ENCODE measurements at regions not wholly inside any gene's neighbourhood (a gene's known extent, or its start where the extent isn't known, plus 50 kb on each side); places are given as distances from the start of the nearest gene placed in this dataset.

GRCh38 chr14:101459551-101459900 lies 101.8 kb upstream of the DIO3 start:
- ATAC-seq (no peak), DNase-seq (no peak)
- H3K9me3 ChIP-seq, result no peaks in the 10 kb centered on the region
- H3K27me3 ChIP-seq, result peaks cover 60 to 78% of the 10 kb centered on the region in 2 donors
- no peak overlapping the region for H3K27ac ChIP-seq
- peaks cover 0 to 8% of the 10 kb centered on the region in 2 donors for H3K4me1 ChIP-seq
- H3K4me3 ChIP-seq, result no peak overlapping the region
- H3K36me3 ChIP-seq, result no peaks in the 10 kb centered on the region
- intact Hi-C loops (cut with DNase I), result no loop called here
- no peak for TF ChIP-seq CTCF (IDR thresholded peaks at IDR 0.05)

DNA sequence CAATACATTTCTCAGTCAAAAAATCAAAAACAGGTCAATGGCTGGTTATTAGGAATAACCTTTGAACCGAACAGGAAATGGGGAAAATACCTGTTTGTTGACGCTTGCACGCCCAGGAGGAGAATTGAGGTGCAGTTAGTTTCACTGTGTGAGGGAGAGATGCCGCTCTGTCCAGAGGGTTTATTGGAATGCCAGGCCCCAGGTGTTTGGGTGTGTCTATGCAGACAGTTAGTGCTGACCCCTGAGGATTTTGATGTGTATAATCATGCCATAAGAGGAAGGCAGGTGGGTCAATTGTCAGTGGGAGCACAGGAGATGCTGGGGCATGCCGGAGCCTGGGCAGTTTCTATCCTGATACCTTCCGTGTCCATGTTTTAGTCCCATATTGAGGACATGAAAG lies 100.8 kb upstream of the DIO3 start:
- H3K27me3 ChIP-seq, result peaks cover 54 to 73% of the 10 kb centered on the region in 2 donors
- peaks cover 0 to 8% of the 10 kb centered on the region in 2 donors for H3K4me1 ChIP-seq
- intact Hi-C loops (cut with DNase I), result no loop called here
- H3K27ac ChIP-seq, result no peak overlapping the region
- ATAC-seq (no peak), DNase-seq (peak in 1 of 4 donors; percentile 8)
- no peak overlapping the region for H3K4me3 ChIP-seq
- TF ChIP-seq CTCF (IDR thresholded peaks at IDR 0.05), result no peak
- H3K36me3 ChIP-seq, result no peaks in the 10 kb centered on the region
- H3K9me3 ChIP-seq, result no peaks in the 10 kb centered on the region

- Histone ChIP-seq H3K4me1 (peaks cover 0 to 8% of the 10 kb centered on the region in 2 donors), H3K9me3 (no peaks in the 10 kb centered on the region), H3K27me3 (peaks cover 47 to 67% of the 10 kb centered on the region in 2 donors), H3K36me3 (no peaks in the 10 kb centered on the region), H3K27ac (no peak overlapping the region), H3K4me3 (no peak overlapping the region)
- intact Hi-C loops (cut with DNase I), result no loop called here
- ATAC-seq (no peak), DNase-seq (no peak)
- no peak for TF ChIP-seq CTCF (IDR thresholded peaks at IDR 0.05)
Observed at GRCh38 chr14:101460986-101461750, 100.1 kb upstream of the DIO3 start.

DNA sequence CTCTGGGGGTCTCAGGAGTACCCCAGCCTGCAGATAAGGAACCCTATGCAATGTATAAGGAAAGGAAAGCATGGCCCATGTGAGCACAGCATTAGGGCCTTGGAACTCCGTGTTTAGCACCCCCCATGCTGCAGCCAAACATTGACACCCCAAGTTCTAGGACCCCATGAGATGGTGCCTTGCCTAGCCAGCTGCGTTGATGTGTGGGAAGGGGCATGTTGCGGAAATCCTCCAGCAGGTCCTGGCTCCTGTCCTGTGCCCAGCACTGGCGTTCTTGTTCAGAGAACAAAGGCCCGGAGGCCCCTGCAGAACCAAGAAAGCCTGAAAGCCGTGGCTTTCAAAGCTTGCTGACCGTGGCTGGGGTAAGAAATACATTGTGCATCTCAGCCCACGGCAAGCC lies 99.4 kb upstream of the DIO3 start:
- H3K9me3 ChIP-seq, result no peaks in the 10 kb centered on the region
- H3K4me1 ChIP-seq, result peaks cover 0 to 8% of the 10 kb centered on the region in 2 donors
- peaks cover 40 to 60% of the 10 kb centered on the region in 2 donors for H3K27me3 ChIP-seq
- H3K36me3 ChIP-seq, result no peaks in the 10 kb centered on the region
- no peak for TF ChIP-seq CTCF (IDR thresholded peaks at IDR 0.05)
- H3K4me3 ChIP-seq, result no peak overlapping the region
- intact Hi-C loops (cut with DNase I), result no loop called here
- DNase-seq (peak in 1 of 4 donors; percentile 15), ATAC-seq (no peak)
- no peak overlapping the region for H3K27ac ChIP-seq

DNA sequence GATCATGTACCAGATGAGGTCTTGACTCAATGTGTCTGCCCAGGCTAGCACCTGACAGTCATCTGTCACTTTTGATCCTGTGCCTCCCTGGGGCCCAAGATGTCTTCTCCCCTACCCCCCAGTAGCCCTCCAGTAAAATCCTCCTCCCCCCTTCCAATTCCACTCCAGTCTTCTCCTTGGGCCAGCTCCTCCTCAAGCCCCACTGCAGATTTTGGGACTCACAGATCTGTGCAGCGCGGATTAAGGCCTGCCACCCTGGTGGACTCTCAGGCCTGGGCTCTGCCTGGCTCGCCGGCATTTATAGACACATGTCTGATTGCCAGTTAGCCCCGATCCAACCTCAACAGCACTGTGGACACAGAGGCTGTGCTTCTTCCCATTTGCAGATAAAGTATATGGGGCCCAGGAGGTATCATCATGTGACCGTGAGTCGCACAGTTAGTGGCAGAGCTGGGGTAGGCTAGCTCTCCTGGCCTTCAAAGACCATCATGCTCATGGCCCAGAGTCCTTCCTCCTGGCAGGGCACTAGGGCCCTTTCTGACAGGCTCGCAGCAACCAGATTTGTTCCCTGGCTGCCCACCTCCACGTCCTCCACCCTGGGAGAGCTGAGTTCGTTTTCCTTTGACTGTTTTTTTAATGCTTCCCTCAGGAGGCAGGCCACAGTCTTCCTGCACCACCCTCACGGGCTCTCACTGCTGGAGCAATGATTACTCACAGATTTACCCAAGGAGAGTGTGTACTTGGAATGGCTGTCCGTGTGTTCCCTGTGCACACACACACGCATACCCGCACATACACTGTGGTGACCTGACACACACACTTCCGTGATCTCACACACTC lies 98.3 kb upstream of the DIO3 start:
- ATAC-seq (no peak), DNase-seq (peak in 1 of 4 donors; percentile 17)
- H3K4me3 ChIP-seq, result no peak overlapping the region
- no peaks in the 10 kb centered on the region for H3K9me3 ChIP-seq
- H3K27ac ChIP-seq, result no peak overlapping the region
- H3K27me3 ChIP-seq, result peaks cover 33 to 49% of the 10 kb centered on the region in 2 donors
- intact Hi-C loops (cut with DNase I), result no loop called here
- H3K36me3 ChIP-seq, result no peaks in the 10 kb centered on the region
- no peak for TF ChIP-seq CTCF (IDR thresholded peaks at IDR 0.05)
- peaks cover 0 to 8% of the 10 kb centered on the region in 2 donors for H3K4me1 ChIP-seq

All from left lung (tissue), 4 donors.